ENCODE measurements at regions not wholly inside any gene's neighbourhood (a gene's known extent, or its start where the extent isn't known, plus 50 kb on each side); places are given as distances from the start of the nearest gene placed in this dataset.

DNA sequence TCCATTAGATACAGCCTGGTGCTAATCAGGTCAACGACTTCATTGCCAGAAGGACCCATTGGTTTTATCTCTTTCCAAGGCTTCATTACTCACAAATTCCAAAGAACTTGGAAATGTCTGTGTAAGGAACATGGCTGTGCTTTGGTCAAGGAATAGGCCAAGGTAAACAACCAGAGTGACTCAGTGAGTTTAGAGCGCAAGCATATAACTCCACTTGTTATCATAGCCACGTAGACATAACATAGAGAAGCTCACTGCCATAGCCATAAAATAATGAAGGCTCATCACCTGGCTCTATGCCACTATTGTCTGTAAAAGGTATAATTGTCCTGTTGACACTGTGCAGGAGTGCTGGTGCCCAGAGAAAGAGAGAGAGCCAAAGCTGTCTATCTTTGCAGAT lies 139.3 kb upstream of the PLCXD3 start:
- Mint-ChIP-seq H3K9me3 (peaks cover 7% of the 10 kb centered on the region), H3K4me3 (no peak overlapping the region), H3K4me1 (no peaks in the 10 kb centered on the region), H3K36me3 (ENCODE audit: low read depth) (no peaks in the 10 kb centered on the region), H3K27ac (no peak overlapping the region), H3K27me3 (no peaks in the 10 kb centered on the region)
- ChIA-PET POLR2A (no interaction called here), CTCF (no interaction called here)
- intact Hi-C loops (cut with micrococcal nuclease) = no loop called here
- TF ChIP-seq CTCF (IDR thresholded peaks at IDR 0.05) = no peak
- ATAC-seq (ENCODE audit: low read depth) (no peak), DNase-seq (no peak)

GRCh38 chr5:41648996-41649395 lies 138.6 kb upstream of the PLCXD3 start:
- H3K27ac Mint-ChIP-seq = no peak overlapping the region
- no peak for ATAC-seq (ENCODE audit: low read depth)

DNA sequence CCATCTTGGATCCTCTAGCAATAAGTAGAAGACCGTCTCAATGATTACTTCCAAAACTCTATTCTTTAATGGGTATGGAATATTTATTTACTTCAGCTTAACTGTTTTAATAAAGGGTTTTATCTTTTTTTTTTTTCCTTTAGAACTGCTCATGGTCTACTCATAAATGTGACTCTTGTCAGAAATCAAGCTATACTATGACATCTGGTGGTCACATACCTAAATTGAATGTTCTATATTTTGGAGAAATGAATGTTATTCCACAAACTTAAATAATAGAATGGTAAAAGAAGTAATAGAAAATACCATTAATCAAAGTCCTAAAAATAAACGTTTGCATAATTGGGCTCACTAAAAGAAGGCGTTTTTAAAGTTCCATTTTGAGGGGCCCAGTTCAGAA lies 131.2 kb upstream of the PLCXD3 start:
- Mint-ChIP-seq H3K4me1 (no peaks in the 10 kb centered on the region), H3K4me3 (no peak overlapping the region), H3K9me3 (peaks cover 3% of the 10 kb centered on the region), H3K36me3 (ENCODE audit: low read depth) (no peaks in the 10 kb centered on the region), H3K27ac (no peak overlapping the region), H3K27me3 (no peaks in the 10 kb centered on the region)
- ChIA-PET CTCF (no interaction called here), POLR2A (no interaction called here)
- no peak for DNase-seq
- TF ChIP-seq CTCF (IDR thresholded peaks at IDR 0.05) = no peak
- intact Hi-C loops (cut with micrococcal nuclease) = no loop called here
- ATAC-seq (ENCODE audit: low read depth) = no peak

More at GRCh38 chr5:41648996-41649395, 138.6 kb upstream of the PLCXD3 start:
- Mint-ChIP-seq H3K36me3 (ENCODE audit: low read depth) (no peaks in the 10 kb centered on the region), H3K27me3 (no peaks in the 10 kb centered on the region), H3K4me1 (no peaks in the 10 kb centered on the region), H3K9me3 (peaks cover under 1% of the 10 kb centered on the region), H3K4me3 (no peak overlapping the region)
- POLR2A ChIA-PET = no interaction called here
- no peak for TF ChIP-seq CTCF (IDR thresholded peaks at IDR 0.05)
- intact Hi-C loops (cut with micrococcal nuclease) = no loop called here
- no peak for DNase-seq
- CTCF ChIA-PET = no interaction called here

- H3K36me3 Mint-ChIP-seq (ENCODE audit: low read depth) = no peaks in the 10 kb centered on the region
- TF ChIP-seq CTCF (IDR thresholded peaks at IDR 0.05) = no peak
- no peak for DNase-seq
- ATAC-seq (ENCODE audit: low read depth) = no peak
- no peak overlapping the region for H3K4me3 Mint-ChIP-seq
- intact Hi-C loops (cut with micrococcal nuclease) = no loop called here
- ChIA-PET CTCF (no interaction called here), POLR2A (no interaction called here)
- H3K27ac Mint-ChIP-seq = no peak overlapping the region
- H3K9me3 Mint-ChIP-seq = peaks cover 3% of the 10 kb centered on the region
- H3K4me1 Mint-ChIP-seq = no peaks in the 10 kb centered on the region
- H3K27me3 Mint-ChIP-seq = no peaks in the 10 kb centered on the region
These were observed 128.3 kb upstream of the PLCXD3 start for GRCh38 chr5:41638685-41639084.

DNA sequence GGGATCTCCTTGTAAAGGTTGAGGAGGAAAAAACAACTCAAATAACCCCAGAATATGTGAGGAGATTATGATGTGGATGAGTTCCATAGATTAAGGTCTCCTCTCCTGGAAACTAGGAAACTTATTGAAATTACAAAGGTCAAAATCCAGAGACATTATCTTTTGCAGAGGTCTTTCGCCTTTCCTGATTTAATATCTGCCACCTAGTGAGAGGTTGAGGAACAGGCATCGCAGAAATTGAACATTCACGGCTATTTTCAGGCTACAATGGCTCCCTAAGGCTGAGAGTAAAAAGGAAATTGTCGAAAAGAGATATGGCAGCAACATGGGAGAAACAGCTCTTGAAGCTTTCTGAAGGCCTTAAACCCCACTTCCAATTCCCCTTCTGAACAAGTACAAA lies 127.5 kb upstream of the PLCXD3 start:
- ATAC-seq (ENCODE audit: low read depth) (no peak), DNase-seq (no peak)
- no peaks in the 10 kb centered on the region for H3K36me3 Mint-ChIP-seq (ENCODE audit: low read depth)
- intact Hi-C loops (cut with micrococcal nuclease) = no loop called here
- ChIA-PET CTCF (no interaction called here), POLR2A (no interaction called here)
- no peaks in the 10 kb centered on the region for H3K27me3 Mint-ChIP-seq
- no peak for TF ChIP-seq CTCF (IDR thresholded peaks at IDR 0.05)
- no peaks in the 10 kb centered on the region for H3K4me1 Mint-ChIP-seq
- H3K4me3 Mint-ChIP-seq = no peak overlapping the region
- H3K9me3 Mint-ChIP-seq = peaks cover 3% of the 10 kb centered on the region
- no peak overlapping the region for H3K27ac Mint-ChIP-seq
